GM18870 (cell line): ENCODE measurements at regions not wholly inside any gene's neighbourhood (a gene's known extent, or its start where the extent isn't known, plus 50 kb on each side); places are given as distances from the start of the nearest gene placed in this dataset.
A peak's percentile ranks its signal among the peaks of the same experiment; 100 is the strongest.

Source experiments
- ATAC-seq: cut with Tn5 transposase; IDR thresholded peaks from one replicate; pipeline ENCODE4 v1.9.1; 2021; ENCODE audit warnings: moderate library complexity; ENCODE audit not compliant: unreplicated experiment

GRCh38 chr3:36248374-36248773, 131.9 kb upstream of the STAC start:
- ATAC-seq = no peak

DNA sequence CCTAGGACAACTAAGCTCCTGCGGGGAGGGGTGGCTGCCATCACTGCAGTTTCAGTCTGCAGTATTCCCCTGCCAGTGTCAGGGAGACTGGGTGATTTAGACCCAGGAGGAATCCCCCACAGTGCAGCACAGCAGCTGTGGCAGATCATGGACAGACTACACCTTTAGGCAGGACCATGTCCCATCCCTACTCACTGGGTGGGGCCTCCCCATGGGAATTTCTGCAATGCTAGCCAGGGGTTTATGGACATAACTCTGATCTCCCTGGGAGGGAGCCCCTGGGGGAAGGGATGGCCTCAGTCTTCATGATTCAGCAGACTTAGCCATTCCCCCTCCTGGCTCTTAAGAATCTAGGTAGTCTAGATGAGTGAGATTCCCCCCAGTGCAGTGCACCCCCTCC, 130.1 kb upstream of the STAC start:
- no peak for ATAC-seq

DNA sequence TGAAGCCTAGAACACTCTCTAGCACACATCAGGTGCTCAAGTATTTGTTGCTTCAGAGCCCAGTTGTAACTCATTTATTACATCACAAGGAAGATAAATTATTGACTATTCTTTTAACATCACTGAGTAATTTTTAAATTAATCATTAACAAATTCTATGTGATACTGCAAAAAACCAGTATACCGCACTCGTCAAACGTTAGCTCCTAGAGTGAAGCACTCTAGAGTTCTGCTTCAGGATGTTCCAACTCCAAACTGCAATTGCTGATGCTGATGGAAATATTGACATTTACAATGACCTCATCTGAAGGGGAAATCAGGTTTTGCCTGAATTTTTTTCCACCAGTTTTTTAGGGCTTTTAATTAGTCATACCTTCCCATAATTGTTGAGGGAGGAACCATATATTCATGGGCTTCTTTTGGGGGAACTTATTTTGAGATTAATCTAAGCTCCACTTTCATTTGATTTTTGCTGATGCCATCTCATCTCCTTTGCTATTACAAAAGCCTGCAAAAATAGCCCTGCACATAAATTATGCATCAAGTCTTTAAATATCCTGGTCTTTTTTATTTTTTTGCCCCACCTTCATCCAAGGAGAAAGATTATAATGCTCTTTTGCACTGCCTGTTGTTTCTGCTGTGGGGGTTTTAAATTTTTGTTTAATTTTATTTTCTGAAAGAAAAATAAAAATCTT, 123.0 kb upstream of the STAC start:
- no peak for ATAC-seq

- no peak for ATAC-seq
Measured at GRCh38 chr3:36258421-36258820, 121.9 kb upstream of the STAC start.

DNA sequence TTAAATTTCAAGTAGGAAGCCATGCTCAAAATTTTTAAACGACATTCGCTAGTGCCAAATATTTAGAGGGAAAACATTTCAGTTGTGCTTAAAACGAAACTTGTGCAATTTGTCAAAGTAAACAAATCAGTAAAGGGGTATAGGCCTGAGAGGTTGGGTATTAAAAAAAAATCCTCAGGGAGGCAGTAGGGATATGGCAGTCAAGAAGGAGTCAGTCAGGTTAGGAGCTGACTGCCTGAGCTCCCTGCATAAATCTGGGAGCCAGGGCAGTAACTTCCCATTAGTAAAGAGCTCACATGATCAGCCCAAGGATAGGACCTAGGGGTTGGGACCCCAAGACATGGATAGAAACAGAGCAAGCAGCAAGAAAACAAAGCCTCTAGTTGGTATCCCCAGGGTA, 120.7 kb upstream of the STAC start:
- no peak for ATAC-seq

GRCh38 chr3:36269274-36269673, 111.0 kb upstream of the STAC start:
- no peak for ATAC-seq

- no peak for ATAC-seq
Measured at GRCh38 chr3:36282766-36283165, 97.5 kb upstream of the STAC start.

DNA sequence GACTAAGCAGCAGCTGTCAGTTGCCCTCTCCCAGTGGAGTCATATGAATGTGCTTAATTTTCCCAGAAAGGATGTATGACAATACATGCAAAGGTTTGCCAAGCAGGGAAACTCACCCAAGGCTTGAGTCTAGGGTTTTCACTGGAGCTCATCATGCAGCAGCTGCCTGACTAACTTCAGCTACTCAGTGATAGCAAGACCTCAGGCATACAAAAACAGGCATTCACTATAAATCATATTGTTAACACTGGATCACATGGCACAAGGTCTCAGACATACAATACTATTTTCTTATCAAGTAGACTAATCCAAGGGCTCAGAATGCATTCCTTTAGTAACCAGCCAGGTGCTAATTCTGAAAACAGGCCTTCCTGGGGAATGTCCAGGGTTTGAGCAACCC, 85.0 kb upstream of the STAC start:
- ATAC-seq = no peak

GRCh38 chr3:36297195-36297594, 83.1 kb upstream of the STAC start:
- ATAC-seq = no peak

GRCh38 chr3:36298188-36298587, 82.1 kb upstream of the STAC start:
- no peak for ATAC-seq

- no peak for ATAC-seq
Measured at GRCh38 chr3:36302158-36302509, 78.2 kb upstream of the STAC start.

GRCh38 chr3:36302626-36303025, 77.7 kb upstream of the STAC start:
- ATAC-seq = no peak

GRCh38 chr3:36303286-36303685, 77.0 kb upstream of the STAC start:
- no peak for ATAC-seq

DNA sequence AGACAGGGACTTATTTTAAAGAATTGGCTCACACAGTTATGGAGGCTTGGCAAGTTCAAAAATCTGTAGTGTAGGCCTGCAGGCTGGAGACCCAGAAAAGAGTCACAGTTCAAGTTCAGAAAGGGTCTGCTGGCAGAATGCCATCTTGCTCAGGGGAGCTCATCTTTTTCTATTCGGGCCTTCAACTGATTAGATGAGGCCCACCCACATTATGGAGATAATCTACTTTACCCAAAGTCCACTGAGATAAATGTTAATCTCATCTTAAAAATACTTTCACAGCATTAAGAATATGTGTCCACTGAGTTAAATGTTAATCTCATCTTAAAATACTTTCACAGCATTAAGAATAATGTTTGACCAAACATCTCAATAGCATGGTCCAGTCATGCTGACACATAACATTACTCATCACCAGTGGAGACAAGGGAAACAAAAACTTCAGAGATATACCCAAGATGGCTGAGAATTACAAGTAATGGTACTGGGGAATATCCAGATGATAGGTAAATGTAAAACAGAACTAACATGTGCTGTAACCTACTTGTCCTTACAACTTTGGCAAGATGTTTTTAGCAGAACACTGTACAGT, 74.3 kb upstream of the STAC start:
- no peak for ATAC-seq

DNA sequence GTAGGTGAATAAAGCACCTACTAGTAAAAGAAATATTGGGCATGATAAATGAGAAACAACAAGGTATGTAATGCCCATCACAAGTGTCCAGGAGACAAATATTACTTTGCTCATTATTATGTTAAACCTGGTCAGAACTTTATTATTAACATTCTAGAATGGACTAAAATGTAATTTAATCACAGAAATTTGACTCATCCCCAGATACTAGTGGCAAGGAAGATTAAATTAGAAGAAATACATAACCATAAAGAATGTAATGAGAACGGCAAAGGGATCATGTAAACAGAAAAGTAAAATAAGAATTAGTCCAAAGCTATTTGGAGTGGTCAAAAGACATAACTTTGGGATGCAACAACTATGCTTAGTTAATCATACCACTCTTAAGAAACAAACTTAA, 71.2 kb upstream of the STAC start:
- no peak for ATAC-seq

- no peak for ATAC-seq
Measured at GRCh38 chr3:36312351-36312750, 68.0 kb upstream of the STAC start.

DNA sequence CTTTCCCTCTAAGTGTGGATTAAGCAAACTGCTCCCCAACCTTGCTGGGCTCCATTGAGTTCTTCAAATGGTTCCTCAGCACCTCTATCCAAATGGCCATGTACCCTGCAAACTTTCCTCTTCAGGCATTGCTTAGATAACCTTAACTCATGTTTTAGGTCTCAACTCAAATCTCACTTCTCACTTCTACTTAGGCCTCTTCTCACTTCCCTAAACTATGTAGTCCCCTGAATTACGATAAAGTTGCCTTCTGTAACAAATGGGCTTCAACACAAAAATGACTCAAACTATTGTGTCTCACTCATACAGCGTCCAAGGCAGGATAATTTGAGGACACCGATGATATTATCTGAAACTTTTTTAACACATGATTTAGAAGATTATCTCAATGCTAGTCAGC, 62.4 kb upstream of the STAC start:
- ATAC-seq = peak; percentile 82

- no peak for ATAC-seq
Measured at GRCh38 chr3:36318621-36319200, 61.6 kb upstream of the STAC start.

GRCh38 chr3:36319680-36320079, 60.6 kb upstream of the STAC start:
- no peak for ATAC-seq
